HG03558 (cell line): ENCODE measurements at regions not wholly inside any gene's neighbourhood (a gene's known extent, or its start where the extent isn't known, plus 50 kb on each side); places are given as distances from the start of the nearest gene placed in this dataset.
"Not testable (repeated sequence)": the region's sequence is repeated elsewhere in the genome, so short reads cannot be mapped to it uniquely, and the experiment has no call there.

Experiments
- ATAC-seq: cut with Tn5 transposase; IDR thresholded peaks from one replicate; pipeline ENCODE4 v1.9.1; 2021; ENCODE audit warnings: moderate number of reproducible peaks; ENCODE audit not compliant: unreplicated experiment; ENCODE audit errors: extremely low read depth

GRCh38 chr1:224061436-224061835 lies 52.5 kb upstream of the FBXO28 start:
- no peak for ATAC-seq

DNA sequence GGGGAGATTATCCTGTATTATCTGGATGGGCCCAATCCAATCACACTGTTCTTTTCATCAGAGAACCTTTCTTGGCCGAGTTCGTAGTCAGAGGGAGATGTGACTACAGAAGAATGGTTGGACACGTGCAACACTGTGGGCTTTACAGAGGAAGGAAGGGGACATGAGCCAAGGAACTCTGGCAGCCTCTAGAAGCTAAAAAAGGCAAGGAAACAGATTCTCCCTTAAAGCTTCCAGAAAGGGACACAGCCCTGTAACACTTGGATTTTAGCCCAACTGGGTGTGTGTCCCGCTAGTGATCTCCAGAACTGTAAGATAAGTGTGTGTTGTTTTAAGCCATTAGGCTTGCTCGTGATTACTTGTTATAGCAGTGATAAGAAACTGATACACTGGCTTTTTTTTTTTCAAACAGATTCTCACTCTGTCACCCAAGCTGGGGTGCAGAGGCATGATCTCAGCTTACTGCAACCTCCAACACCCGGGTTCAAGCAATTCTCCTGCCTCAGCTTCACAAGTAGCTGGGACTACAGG lies 53.9 kb upstream of the FBXO28 start:
- ATAC-seq: no peak

- ATAC-seq: no peak
These were observed 55.6 kb upstream of the FBXO28 start for GRCh38 chr1:224058303-224058702.

DNA sequence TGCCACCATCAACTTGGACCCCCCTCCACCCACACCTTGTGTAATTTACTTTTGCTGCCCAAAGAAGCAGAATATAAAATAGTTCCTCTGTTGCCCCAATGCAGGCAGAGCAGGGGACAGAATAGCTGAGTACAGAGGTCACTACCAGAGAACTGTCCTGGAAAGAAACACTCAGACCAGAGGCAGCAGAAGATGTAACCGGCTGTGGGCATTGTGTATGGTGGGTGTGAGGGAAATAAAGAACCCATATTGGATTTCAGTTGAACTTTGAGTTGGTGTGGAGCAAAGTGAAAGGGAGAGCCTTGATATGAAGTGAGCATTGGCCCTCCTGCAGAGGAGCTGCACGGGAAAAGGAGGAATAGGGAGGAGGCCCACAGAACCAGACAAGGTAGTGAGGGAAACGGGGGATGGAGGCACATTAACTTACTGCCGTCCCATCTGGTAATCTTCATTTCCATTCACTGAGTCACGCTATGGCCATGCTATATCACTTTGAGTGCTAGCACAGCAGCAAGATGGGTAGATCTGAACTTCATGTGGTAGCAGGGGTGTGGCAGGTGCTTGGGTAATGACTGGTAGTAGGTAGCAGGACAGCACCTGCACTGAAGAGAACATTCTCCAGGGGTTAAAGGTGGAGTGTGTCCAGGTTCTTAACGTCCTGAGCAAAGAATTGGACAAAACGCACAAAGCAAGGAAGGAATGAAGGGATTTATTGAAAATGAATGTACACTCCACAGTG lies 56.3 kb upstream of the FBXO28 start:
- no peak for ATAC-seq

- no peak for ATAC-seq
These were observed 59.3 kb upstream of the FBXO28 start for GRCh38 chr1:224054611-224055010.

DNA sequence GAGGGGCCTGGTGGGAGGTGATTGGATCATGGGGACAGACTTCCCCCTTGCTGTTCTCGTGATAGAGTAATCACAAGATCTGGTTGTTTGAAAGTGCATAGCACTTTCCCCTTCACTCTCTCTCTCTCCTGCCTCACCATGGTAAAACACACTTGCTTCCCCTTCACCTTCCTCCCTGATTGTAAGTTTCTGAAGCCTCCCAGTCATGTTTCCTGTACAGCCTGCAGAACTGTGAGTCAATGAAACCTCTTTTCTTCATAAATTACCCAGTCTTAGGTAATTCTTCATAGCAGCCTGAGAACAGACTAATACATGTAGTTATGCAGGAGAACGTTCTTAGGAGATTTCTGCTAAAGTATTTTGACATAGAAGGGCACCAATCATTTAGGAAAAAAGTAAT lies 59.9 kb upstream of the FBXO28 start:
- ATAC-seq: no peak

GRCh38 chr1:224053456-224053855 lies 60.5 kb upstream of the FBXO28 start:
- ATAC-seq: no peak

DNA sequence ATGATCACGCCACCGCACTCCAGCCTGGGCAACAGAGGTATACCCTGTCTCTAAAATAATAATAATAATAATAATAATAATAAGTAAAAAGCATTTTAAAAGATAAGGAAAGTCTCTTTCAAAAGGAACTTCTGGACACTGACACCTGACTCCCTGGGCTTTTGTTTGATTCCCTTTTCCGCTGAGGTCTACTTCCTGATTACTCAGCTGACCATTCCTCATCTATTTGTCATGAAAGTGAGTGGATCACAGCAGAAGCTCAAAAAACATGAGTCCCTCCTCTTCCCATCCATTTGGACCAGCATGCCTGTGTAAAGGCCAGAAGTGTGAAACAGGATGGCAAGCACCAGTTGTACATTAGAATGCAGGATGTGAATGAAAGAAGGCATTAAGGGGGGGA lies 61.1 kb upstream of the FBXO28 start:
- no peak for ATAC-seq

- ATAC-seq: not testable (repeated sequence)
These were observed 62.1 kb upstream of the FBXO28 start for GRCh38 chr1:224051782-224052181.

- no peak for ATAC-seq
These were observed 62.9 kb upstream of the FBXO28 start for GRCh38 chr1:224051086-224051406.

- no peak for ATAC-seq
These were observed 66.4 kb upstream of the FBXO28 start for GRCh38 chr1:224047538-224047937.

- no peak for ATAC-seq
These were observed 68.4 kb upstream of the FBXO28 start for GRCh38 chr1:224045556-224045955.

GRCh38 chr1:224044420-224044819 lies 69.5 kb upstream of the FBXO28 start:
- ATAC-seq: no peak

DNA sequence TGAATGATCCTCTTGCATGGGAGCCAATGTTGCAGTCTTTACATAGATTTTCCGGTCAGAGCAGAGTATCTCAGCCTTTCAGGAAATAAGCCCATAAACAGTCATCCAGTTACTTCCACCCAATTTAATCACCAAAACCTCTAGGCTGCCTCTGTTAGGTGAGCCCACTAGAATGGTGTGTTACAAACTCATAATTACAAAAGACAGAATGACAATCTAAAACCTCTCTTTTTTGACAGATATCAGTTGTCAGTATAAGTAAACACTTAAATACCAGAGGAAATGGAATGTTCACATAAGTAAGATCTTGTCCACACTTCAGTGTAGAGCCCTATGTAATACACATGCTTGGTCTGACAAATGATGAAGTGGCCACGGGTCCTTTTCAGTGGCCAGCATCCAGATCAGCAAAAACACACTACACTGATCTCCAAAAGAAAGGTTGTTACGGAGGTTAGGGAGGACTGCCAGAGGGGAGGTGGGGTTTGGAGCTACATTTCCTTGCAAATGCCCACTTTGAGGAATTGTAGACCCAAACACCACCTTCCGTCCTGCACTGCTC lies 71.3 kb upstream of the FBXO28 start:
- ATAC-seq: no peak

DNA sequence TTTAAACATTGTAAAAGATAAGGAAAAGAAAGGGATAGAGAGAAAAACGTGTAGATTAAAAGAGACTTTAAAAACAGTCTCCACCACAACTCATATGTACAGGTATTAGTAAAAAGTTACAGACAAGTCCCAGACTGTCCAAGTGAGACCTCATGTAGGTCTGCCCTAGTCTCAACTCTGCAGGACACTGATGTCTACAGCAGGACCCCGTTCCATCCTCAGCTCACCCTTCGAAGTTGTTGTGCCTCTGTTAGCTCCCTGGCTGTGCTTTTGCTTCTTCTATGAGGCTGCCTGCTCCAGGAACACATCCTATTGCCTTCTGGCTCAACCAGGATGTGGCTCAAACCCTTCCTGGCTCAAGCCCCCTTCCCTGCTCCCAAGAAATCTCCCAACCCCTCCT lies 72.9 kb upstream of the FBXO28 start:
- no peak for ATAC-seq

GRCh38 chr1:224040423-224040822 lies 73.5 kb upstream of the FBXO28 start:
- not testable (repeated sequence) for ATAC-seq

DNA sequence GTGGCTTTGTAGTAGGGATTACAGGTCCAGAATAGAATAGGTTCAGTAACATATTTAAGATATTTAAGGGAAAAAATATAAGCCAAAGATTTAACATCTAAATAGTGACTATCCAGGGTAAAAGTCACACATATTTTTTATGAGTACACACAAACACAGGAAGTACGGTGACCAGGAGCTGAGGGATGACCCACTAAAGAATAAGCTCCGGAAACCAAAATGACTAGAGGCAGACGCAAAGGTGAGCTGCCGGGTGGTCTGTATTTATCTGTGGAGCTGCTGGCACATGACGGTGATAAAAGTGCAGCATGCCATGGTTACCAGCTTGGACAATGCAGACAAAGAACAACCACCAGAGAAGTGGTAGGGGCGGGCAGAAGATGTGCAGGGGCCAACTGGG lies 73.9 kb upstream of the FBXO28 start:
- not testable (repeated sequence) for ATAC-seq

GRCh38 chr1:224038832-224039231 lies 75.1 kb upstream of the FBXO28 start:
- not testable (repeated sequence) for ATAC-seq

- ATAC-seq: not testable (repeated sequence)
These were observed 76.5 kb upstream of the FBXO28 start for GRCh38 chr1:224037362-224037761.

DNA sequence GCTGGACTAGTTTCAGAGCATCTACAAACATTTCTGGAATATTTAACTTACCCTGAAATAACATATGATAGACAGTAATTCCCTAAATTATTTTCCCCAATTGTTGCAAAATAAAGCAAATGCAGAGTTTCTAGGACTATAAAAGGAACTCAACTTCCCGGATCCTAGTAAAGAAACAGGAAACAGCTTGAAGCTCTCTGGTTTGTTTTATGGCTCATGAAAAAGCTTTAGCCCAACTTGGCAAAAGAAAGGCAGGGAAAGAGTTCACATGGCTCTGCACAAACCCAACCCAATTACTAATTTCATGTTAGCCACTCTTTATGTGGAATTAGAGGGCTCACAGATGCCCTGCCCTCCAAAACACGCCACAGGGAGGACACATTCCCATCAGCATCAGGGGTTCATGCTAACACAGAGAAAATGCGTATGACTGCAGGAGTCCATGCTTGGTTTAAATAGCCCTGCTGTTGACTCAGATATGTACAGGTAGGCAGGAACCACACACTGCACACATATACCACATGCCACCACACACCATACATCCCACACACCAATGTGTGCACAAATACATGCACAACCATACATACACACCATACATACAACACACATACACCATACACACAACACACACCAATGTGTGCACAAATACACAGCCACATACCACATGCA lies 81.2 kb upstream of the FBXO28 start:
- not testable (repeated sequence) for ATAC-seq

GRCh38 chr1:224031986-224032385 lies 81.9 kb upstream of the FBXO28 start:
- not testable (repeated sequence) for ATAC-seq
